ENCODE measurements at regions not wholly inside any gene's neighbourhood (a gene's known extent, or its start where the extent isn't known, plus 50 kb on each side); places are given as distances from the start of the nearest gene placed in this dataset.

DNA sequence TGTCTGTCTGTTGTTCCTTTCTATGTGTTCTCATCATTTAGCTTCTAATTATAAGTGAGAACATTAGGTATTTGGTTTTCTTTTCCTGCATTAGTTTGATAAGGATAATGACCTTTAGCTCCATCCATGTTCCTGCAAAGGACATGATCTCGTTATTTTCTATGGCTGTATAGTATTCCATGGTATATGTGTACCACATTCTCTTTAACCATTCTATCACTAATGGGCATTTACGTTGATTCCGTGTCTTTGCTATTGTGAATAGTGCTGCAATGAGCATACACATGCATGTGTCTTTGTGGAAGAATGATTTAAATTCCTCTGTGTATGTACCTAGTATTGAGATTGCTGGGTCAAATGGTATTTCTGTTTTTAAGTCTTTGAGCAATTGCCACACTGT is 1799.7 kb downstream of the SLITRK5 start:
- in situ Hi-C loops (cut with MboI; ENCODE audit: low pct_ligation_motif_present in 1 of 4, low pct_unique_long_range_greater_than_20kb in 1 of 4, low sequenced_read_pairs in 3 of 4) = no loop called here
- no peak overlapping the region for H3K27ac ChIP-seq
- no peak overlapping the region for H3K4me3 ChIP-seq
- H3K9me3 ChIP-seq = peaks cover 0 to 13% of the 10 kb centered on the region in 2 donors
- no peaks in the 10 kb centered on the region for H3K4me1 ChIP-seq
- WGBS, 2 donors (ENCODE audit: low coverage in 1 of 2) = 81 to 89% methylated on average over 3 of the region's 3 CpGs
- intact Hi-C loops (cut with DNase I; ENCODE audit: low total_unique reads) = no loop called here
- H3K27me3 ChIP-seq = no peaks in the 10 kb centered on the region
- TF ChIP-seq, protein P1, sequence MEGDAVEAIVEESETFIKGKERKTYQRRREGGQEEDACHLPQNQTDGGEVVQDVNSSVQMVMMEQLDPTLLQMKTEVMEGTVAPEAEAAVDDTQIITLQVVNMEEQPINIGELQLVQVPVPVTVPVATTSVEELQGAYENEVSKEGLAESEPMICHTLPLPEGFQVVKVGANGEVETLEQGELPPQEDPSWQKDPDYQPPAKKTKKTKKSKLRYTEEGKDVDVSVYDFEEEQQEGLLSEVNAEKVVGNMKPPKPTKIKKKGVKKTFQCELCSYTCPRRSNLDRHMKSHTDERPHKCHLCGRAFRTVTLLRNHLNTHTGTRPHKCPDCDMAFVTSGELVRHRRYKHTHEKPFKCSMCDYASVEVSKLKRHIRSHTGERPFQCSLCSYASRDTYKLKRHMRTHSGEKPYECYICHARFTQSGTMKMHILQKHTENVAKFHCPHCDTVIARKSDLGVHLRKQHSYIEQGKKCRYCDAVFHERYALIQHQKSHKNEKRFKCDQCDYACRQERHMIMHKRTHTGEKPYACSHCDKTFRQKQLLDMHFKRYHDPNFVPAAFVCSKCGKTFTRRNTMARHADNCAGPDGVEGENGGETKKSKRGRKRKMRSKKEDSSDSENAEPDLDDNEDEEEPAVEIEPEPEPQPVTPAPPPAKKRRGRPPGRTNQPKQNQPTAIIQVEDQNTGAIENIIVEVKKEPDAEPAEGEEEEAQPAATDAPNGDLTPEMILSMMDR (IDR thresholded peaks at IDR 0.05) = no peak
- TF ChIP-seq EP300 (IDR thresholded peaks at IDR 0.05; ENCODE audit: low read depth) (no peak), POLR2AphosphoS5 (IDR thresholded peaks at IDR 0.05) (no peak), POLR2A (IDR thresholded peaks at IDR 0.05) (no peak)
- no peaks in the 10 kb centered on the region for H3K36me3 ChIP-seq
- DNase-seq = no peak

DNA sequence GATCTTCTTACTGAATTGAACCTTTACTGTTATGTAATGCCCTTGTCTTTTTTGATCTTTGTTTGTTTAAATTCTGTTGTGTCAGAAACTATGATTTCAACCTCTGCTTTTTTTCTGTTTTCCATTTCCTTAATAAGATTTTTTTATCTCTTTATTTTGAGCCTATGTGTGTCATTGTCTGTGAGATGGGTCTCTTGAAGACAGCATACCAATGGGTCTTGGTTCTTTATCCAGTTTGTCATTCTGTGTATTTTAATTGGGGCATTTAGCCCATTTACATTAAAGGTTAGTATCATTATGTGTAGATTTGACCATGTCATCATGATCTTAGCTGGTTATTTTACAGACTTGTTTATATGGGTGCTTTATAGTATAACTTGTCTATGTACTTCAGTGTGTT is 1803.3 kb downstream of the SLITRK5 start:
- in situ Hi-C loops (cut with MboI; ENCODE audit: low pct_ligation_motif_present in 1 of 4, low pct_unique_long_range_greater_than_20kb in 1 of 4, low sequenced_read_pairs in 3 of 4) (no loop called here), intact Hi-C loops (cut with DNase I; ENCODE audit: low total_unique reads) (no loop called here)
- no peaks in the 10 kb centered on the region for H3K27me3 ChIP-seq
- H3K36me3 ChIP-seq = no peaks in the 10 kb centered on the region
- H3K4me3 ChIP-seq = no peak overlapping the region
- H3K27ac ChIP-seq = no peak overlapping the region
- H3K9me3 ChIP-seq = peaks cover 0 to 13% of the 10 kb centered on the region in 2 donors
- TF ChIP-seq POLR2A (IDR thresholded peaks at IDR 0.05) (no peak), EP300 (IDR thresholded peaks at IDR 0.05; ENCODE audit: low read depth) (no peak), POLR2AphosphoS5 (IDR thresholded peaks at IDR 0.05) (no peak)
- TF ChIP-seq, protein P1 (IDR thresholded peaks at IDR 0.05) = no peak
- DNase-seq = no peak
- no peaks in the 10 kb centered on the region for H3K4me1 ChIP-seq

DNA sequence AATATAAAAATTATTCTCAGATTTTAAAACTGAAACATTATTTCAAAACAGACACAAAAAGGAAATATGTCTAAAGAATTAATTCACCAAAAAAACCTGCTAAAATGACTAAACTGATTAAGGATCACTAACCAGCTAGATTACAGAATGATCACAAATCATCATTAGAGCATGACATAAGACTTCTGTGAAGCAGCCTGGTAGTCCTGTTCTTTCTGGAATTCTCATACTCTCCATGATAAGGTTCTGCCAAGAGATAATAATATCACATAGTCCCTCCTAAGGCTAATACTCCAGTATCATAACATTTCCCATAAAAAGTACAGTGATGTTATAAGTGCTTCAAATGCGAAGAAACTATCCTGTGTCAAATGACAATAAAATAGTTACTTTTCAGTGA is 1814.9 kb downstream of the SLITRK5 start:
- no peak overlapping the region for H3K4me3 ChIP-seq
- H3K27me3 ChIP-seq = no peaks in the 10 kb centered on the region

DNA sequence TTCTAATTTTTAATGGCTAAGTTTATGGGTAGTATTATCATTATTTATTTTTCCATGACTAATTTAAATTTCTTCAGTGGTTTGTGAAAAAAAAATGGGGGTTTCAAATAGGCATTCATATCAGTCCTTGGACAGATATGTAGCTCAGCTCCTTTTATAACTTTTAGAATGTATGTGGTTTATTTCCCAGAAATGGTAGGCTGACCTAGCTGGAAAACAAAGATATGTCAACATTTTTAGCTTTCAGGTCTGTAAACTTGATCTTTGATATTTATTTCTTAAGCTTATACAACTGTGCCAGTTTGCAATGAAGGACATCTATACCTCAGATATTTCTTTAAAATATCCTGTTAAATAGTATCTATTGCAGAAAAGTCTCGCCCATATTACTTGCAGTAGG is 1815.5 kb downstream of the SLITRK5 start:
- Histone ChIP-seq H3K4me3 (no peak overlapping the region), H3K4me1 (no peaks in the 10 kb centered on the region), H3K36me3 (no peaks in the 10 kb centered on the region), H3K27ac (no peak overlapping the region), H3K27me3 (no peaks in the 10 kb centered on the region), H3K9me3 (no peaks in the 10 kb centered on the region)
- in situ Hi-C loops (cut with MboI; ENCODE audit: low pct_ligation_motif_present in 1 of 4, low pct_unique_long_range_greater_than_20kb in 1 of 4, low sequenced_read_pairs in 3 of 4) = no loop called here
- intact Hi-C loops (cut with DNase I; ENCODE audit: low total_unique reads) = no loop called here
- 69 to 73% methylated on average over 1 of the region's 1 CpG for WGBS, 2 donors (ENCODE audit: low coverage in 1 of 2)
- no peak for DNase-seq
- TF ChIP-seq, protein P1 (IDR thresholded peaks at IDR 0.05) = no peak
- TF ChIP-seq POLR2AphosphoS5 (IDR thresholded peaks at IDR 0.05) (no peak), POLR2A (IDR thresholded peaks at IDR 0.05) (no peak), EP300 (IDR thresholded peaks at IDR 0.05; ENCODE audit: low read depth) (no peak)

More for the DNA sequence above, 1814.9 kb downstream of the SLITRK5 start:
- H3K36me3 ChIP-seq = no peaks in the 10 kb centered on the region
- H3K9me3 ChIP-seq = no peaks in the 10 kb centered on the region
- intact Hi-C loops (cut with DNase I; ENCODE audit: low total_unique reads) (no loop called here), in situ Hi-C loops (cut with MboI; ENCODE audit: low pct_ligation_motif_present in 1 of 4, low pct_unique_long_range_greater_than_20kb in 1 of 4, low sequenced_read_pairs in 3 of 4) (no loop called here)
- TF ChIP-seq EP300 (IDR thresholded peaks at IDR 0.05; ENCODE audit: low read depth) = no peak
- TF ChIP-seq, protein P1 (IDR thresholded peaks at IDR 0.05) = no peak
- TF ChIP-seq POLR2AphosphoS5 (IDR thresholded peaks at IDR 0.05) = no peak
- TF ChIP-seq POLR2A (IDR thresholded peaks at IDR 0.05) = no peak
- H3K4me1 ChIP-seq = no peaks in the 10 kb centered on the region
- DNase-seq = no peak
- 89 to 97% methylated on average over 1 of the region's 1 CpG for WGBS, 2 donors (ENCODE audit: low coverage in 1 of 2)
- no peak overlapping the region for H3K27ac ChIP-seq
